Activated T-cell treated with anti-CD3 and anti-CD28 coated beads, Interleukin-2, amount 50 U/mL, for 4 hours (primary cell): ENCODE measurements at regions not wholly inside any gene's neighbourhood (a gene's known extent, or its start where the extent isn't known, plus 50 kb on each side); places are given as distances from the start of the nearest gene placed in this dataset.
"Not testable (repeated sequence)": the region's sequence is repeated elsewhere in the genome, so short reads cannot be mapped to it uniquely, and the experiment has no call there.

Experiments
- ATAC-seq, 2 donors: fragments of 200-7000 bp; cut with Tn5 transposase; one replicate each; pipeline ENCODE4 v1.10.0; 2021
- DNase-seq: peaks from one replicate; pipeline ENCODE4 v3.0.0-alpha.2; 2020
- H3K27me3 Mint-ChIP-seq: one replicate; pipeline ENCODE4 v1.8.0; 2021; ENCODE audit warnings: low read depth, mixed read lengths
- H3K36me3 Mint-ChIP-seq: one replicate; pipeline ENCODE4 v1.8.0; 2022; ENCODE audit warnings: mixed read lengths; ENCODE audit not compliant: insufficient read depth
- H3K4me1 Mint-ChIP-seq: one replicate; pipeline ENCODE4 v1.8.0; 2021; ENCODE audit warnings: low read depth, mixed read lengths
- H3K4me3 Mint-ChIP-seq: one replicate; pipeline ENCODE4 v1.8.0; 2021; ENCODE audit warnings: mild to moderate bottlenecking, moderate library complexity, mixed read lengths
- H3K9me3 Mint-ChIP-seq: one replicate; pipeline ENCODE4 v1.8.0; 2021; ENCODE audit warnings: mixed read lengths

DNA sequence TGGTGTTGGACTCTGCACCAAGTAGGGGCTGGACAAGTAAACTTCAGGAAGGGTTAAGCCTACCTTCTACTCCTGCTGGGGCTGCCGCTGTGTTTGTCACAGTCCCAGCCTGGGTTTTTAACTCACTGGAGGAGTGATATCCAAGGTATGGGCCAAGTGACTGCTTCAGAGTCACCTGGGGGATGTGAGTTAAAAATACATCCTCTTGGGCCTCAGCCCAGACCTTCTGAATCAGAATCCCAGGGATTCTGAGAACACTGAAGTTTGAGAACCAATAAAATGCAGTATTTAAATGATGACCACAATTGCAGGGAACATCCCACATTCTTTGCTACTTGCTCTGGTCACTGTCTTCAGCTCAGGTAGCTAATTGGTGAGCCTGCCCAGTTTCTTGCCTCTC lies 95.1 kb upstream of the DNAH5 start:
- no peak overlapping the region for H3K4me3 Mint-ChIP-seq
- no peaks in the 10 kb centered on the region for H3K36me3 Mint-ChIP-seq
- H3K27me3 Mint-ChIP-seq = peaks cover 3% of the 10 kb centered on the region
- ATAC-seq = no peak
- DNase-seq = no peak
- peaks cover 5% of the 10 kb centered on the region for H3K4me1 Mint-ChIP-seq
- no peaks in the 10 kb centered on the region for H3K9me3 Mint-ChIP-seq

DNA sequence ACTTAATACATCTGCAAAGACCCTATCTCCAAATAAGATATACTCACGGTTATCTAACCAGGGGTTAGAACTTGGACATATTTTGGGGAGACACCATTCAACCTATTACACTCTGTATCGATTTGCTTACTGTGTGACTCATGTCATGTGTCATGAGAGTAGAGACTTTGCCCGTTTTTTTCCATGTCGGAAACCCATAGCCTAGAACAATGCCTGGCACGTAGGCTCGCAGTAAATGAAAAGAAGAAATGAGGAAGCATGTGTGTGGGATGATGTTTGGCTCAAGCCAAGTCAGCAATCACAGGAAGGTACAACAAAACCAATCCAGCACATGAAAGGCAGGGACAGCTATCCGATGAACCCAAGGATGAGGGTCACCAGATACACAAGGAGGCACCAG lies 94.6 kb upstream of the DNAH5 start:
- peaks cover 5% of the 10 kb centered on the region for H3K4me1 Mint-ChIP-seq
- DNase-seq (no peak), ATAC-seq (no peak)
- no peaks in the 10 kb centered on the region for H3K36me3 Mint-ChIP-seq
- H3K27me3 Mint-ChIP-seq = peaks cover 3% of the 10 kb centered on the region
- no peak overlapping the region for H3K4me3 Mint-ChIP-seq
- peaks cover 4% of the 10 kb centered on the region for H3K9me3 Mint-ChIP-seq

DNA sequence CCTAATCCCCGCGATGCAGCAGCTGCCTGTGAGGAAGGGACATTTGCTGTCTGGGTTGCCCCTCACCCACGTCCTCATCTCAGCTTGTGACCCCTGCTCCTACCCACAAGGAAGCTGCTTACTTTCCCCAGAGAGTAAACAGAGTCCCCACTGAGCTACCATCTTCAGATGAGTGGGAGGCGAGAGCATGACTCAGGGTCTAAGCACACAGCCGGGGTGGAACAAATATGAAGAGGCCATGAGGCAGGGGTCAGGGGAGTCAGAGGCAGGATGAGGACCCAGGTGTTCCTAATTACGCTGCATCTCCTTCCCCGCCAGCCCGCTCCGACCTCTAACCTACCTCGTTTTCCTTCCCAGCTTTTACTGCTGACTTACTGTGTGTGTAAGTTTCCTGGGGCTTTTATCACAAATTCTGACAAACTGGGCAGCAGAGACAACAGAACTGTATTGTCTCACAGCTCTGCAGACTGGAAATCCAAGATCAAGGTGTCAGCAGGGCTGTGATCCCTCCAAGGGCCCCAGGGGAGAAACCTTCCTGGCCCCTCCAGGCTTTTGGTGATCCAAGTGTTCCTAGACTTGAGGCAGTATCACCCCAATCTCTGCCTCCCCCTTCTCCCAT lies 94.0 kb upstream of the DNAH5 start:
- H3K4me3 Mint-ChIP-seq = no peak overlapping the region
- no peaks in the 10 kb centered on the region for H3K36me3 Mint-ChIP-seq
- peaks cover 3% of the 10 kb centered on the region for H3K27me3 Mint-ChIP-seq
- H3K4me1 Mint-ChIP-seq = peaks cover 5% of the 10 kb centered on the region
- H3K9me3 Mint-ChIP-seq = peaks cover 4% of the 10 kb centered on the region
- DNase-seq (no peak), ATAC-seq (no peak)

DNA sequence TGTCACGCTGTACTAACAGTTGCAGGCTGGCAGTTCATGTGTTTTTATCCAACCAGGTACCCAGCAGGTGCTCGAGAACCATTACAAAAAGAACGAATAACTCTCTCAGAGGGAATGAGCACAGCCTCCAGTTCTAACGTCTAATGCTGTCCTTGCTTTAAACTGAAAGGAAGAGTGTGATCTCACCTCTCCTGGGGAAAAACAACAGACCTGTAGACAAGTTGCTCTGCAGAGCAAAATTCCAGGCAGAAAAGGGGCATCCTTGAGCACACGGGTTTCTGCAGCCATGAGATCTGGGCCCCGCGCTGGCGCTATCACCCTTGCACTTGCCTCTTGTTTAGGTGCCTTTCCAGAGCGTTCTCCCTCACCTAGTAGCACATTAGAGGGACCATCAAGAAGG lies 92.5 kb upstream of the DNAH5 start:
- Mint-ChIP-seq H3K4me3 (no peak overlapping the region), H3K36me3 (no peaks in the 10 kb centered on the region), H3K27me3 (peaks cover 3% of the 10 kb centered on the region), H3K9me3 (peaks cover 4% of the 10 kb centered on the region), H3K4me1 (peaks cover 5% of the 10 kb centered on the region)
- DNase-seq (no peak), ATAC-seq (no peak)

DNA sequence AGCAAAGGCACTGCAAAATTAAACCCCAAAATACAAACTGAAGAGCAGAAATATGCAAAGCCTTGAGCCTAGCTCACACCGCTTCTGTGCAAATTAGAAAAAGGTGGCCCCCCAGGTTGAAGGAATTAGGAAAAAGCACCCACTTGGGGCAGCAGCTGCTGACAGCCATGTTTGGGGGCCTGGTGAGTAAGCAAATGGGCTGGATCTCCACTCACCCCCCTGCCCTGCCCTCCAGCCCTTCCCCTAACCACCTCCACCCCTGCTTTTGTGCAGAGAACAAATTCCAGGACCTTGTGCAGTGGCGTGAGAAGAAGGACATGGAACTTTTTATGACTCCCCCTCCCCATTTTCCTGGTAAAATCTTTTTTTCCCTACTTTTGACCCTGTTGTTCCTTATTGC lies 92.0 kb upstream of the DNAH5 start:
- DNase-seq = no peak
- Mint-ChIP-seq H3K4me1 (peaks cover 5% of the 10 kb centered on the region), H3K36me3 (no peaks in the 10 kb centered on the region), H3K27me3 (peaks cover 3% of the 10 kb centered on the region), H3K9me3 (peaks cover 4% of the 10 kb centered on the region), H3K4me3 (no peak overlapping the region)
- ATAC-seq = no peak

DNA sequence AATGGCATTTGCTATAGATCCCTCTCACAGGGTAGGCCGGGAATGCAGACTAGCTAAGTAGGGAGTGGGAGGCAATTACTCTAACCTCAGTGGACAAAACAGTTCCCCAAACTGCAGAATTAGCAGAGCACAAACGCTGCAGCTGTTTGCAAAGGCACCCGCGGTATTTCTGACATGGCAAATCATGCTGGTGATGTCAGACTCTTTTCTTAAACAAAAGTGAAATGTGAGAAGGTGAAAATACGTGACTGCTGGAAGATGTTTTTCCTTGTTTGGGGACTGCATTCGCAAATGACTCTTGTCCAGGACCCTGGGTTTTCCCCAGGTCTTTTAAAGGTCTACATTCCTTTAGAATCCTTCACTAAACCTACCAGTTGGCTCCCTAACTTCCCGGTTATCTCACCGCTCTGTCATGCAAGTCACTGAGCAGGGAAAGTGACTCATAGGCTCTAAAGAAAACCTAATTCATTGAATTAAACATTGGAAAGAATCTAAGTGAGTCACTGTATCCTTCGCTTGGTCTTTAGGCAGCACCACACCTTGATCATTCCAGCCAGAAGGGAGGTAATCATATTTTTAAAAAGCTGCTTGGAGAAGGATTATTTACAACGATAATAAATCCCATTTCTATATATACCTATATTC lies 91.5 kb upstream of the DNAH5 start:
- Mint-ChIP-seq H3K4me1 (peaks cover 5% of the 10 kb centered on the region), H3K4me3 (no peak overlapping the region), H3K36me3 (no peaks in the 10 kb centered on the region), H3K9me3 (peaks cover 4% of the 10 kb centered on the region), H3K27me3 (peaks cover 3% of the 10 kb centered on the region)
- ATAC-seq = no peak
- no peak for DNase-seq

DNA sequence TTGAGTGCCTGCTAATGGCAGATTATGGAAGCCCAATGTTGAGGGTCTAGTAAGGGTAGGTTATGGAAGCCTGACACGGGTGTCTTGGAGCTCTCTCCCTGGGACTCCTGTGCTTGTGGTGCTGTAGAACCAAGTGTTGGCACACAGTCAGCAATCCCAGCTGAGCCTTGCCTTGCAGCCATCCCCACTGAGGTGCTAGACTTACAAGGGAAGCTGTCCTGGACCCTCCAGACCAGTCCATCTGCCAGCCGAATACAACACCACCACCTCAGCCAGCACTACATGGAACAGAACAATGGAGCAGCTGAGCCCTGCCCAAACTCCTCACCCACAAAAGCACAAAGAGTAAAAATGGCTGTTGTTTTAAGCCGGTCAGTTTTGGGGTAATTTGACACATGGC lies 90.5 kb upstream of the DNAH5 start:
- H3K9me3 Mint-ChIP-seq = peaks cover 4% of the 10 kb centered on the region
- ATAC-seq = no peak
- no peak overlapping the region for H3K4me3 Mint-ChIP-seq
- H3K27me3 Mint-ChIP-seq = peaks cover 3% of the 10 kb centered on the region
- peaks cover 5% of the 10 kb centered on the region for H3K4me1 Mint-ChIP-seq
- H3K36me3 Mint-ChIP-seq = no peaks in the 10 kb centered on the region
- no peak for DNase-seq

DNA sequence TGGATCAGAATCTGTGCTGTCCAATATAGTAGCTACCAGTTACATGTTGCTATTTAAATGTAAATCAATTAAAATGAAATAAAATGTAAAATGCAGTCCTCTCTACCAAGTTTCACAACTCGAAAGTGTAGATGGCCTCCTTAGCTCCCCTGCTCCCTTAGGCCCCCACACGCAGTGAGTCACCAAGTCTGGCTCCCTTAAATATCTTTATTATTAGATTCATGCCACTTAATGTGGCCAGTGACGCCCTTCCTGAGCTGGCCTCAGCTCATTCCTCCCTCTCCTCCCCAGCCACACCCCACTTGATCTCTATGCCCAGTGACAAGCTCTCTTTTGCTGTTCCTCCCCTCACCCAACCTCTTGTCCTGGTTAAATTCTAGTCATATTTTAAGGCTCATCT lies 88.4 kb upstream of the DNAH5 start:
- peaks cover 4% of the 10 kb centered on the region for H3K9me3 Mint-ChIP-seq
- H3K36me3 Mint-ChIP-seq = no peaks in the 10 kb centered on the region

DNA sequence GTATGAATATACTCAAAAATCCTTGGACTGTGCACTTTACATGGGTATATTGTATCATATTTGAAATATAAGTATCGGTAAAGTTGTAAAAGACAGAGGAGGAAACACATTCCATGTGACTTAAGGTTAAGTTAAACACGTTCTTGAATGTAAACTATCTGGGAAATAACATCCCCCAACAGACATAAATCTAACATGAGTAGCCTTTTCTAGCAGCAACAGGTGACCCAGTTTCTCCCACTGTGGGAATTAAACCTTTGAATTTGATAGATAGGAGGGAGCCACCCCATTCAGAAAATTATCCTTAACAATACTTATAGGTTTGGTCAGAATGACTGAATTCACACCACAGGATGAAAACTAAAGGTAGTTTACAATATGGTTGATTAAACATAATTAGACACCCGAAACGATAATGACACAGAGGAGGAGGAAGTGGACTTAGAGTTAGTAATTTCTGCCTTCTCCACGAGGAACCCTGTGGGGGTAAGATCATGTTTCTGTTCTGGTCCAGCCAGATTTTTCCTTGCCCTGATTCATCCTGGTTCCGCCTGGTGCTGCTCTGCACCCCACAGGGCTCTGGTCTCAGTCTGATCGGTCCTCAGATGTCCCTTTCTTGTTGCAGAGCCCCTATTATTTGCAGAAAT lies 84.6 kb upstream of the DNAH5 start:
- DNase-seq (no peak), ATAC-seq (no peak)
- peaks cover 8% of the 10 kb centered on the region for H3K9me3 Mint-ChIP-seq
- no peaks in the 10 kb centered on the region for H3K36me3 Mint-ChIP-seq
- no peaks in the 10 kb centered on the region for H3K27me3 Mint-ChIP-seq
- H3K4me3 Mint-ChIP-seq = no peak overlapping the region
- no peaks in the 10 kb centered on the region for H3K4me1 Mint-ChIP-seq

More for the DNA sequence above, 88.4 kb upstream of the DNAH5 start:
- DNase-seq (no peak), ATAC-seq (no peak)
- H3K4me1 Mint-ChIP-seq = peaks cover 5% of the 10 kb centered on the region
- H3K27me3 Mint-ChIP-seq = peaks cover 3% of the 10 kb centered on the region
- no peak overlapping the region for H3K4me3 Mint-ChIP-seq

DNA sequence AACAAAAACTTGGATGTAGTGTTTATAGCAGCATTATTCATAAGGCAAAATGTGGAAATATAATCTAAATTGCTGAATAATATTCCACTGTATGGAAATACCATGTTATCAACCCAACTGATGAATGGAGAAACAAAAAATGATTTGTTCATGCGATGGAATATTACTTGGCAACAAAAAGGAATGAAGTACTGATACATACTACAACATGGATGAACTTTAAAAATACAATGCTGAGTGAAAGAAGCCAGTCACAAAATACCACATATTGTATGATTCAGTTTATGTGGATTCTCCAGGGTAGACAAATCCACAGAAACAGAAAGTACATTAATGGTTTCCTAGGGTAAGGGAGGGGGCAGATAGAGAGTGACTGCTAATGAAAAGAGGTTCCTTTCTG lies 83.7 kb upstream of the DNAH5 start:
- H3K4me3 Mint-ChIP-seq = no peak overlapping the region
- H3K4me1 Mint-ChIP-seq = no peaks in the 10 kb centered on the region
- H3K9me3 Mint-ChIP-seq = peaks cover 8% of the 10 kb centered on the region
- DNase-seq (no peak), ATAC-seq (no peak)
- no peaks in the 10 kb centered on the region for H3K36me3 Mint-ChIP-seq
- no peaks in the 10 kb centered on the region for H3K27me3 Mint-ChIP-seq

DNA sequence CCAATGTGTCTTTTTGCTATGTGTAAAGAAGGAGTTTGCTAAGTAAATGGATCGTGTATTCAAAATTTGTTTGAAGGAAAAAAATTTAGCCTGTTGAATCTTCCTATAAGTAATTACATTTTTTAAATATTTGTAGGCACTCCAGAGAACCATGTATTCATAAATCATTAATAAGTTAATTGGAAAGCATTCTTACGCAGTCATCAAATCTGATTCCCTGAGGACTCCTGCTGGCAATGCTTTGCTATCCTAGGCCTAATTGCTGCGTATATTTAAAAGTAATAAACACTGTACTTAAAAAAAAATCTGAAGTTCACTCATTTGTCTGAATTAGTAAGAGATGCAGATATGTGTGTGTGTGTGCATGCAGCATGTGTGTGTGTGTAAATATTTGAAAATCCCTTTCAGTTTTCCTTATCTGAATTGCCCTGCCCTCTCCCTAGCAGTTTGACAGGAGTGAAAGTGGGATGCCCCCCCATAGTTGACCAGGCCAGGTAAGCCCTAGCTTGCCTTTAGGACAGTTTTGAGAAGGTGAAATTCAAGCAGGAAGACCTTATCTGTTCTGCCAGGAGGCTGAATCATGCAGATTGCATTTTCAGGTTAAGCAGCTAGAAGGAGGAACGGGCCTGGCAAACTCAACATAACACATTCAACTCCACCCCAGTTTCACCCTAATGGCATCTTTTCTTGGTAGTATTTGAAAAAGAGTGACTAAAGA lies 81.2 kb upstream of the DNAH5 start:
- Mint-ChIP-seq H3K36me3 (no peaks in the 10 kb centered on the region), H3K4me3 (no peak overlapping the region), H3K4me1 (no peaks in the 10 kb centered on the region), H3K9me3 (peaks cover 8% of the 10 kb centered on the region), H3K27me3 (no peaks in the 10 kb centered on the region)
- ATAC-seq (no peak), DNase-seq (no peak)

DNA sequence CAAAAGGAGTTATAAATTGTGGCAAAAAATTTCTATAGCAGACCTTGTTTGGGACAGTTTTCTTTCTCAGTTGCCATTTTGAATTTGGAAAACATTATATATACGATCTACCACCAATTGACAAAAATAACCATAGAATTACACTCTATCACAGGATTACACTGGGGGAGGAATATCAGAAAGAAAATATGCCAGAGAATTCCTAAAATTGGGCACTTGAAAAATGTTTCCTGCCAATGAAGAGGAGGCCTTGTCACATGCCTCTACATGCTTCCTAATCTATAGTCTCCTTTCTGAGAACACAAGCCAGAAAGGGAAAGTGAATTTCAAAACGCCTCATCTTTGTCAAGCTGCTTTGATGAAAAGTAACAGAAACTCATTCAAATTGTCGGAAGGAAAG lies 78.5 kb upstream of the DNAH5 start:
- no peaks in the 10 kb centered on the region for H3K4me1 Mint-ChIP-seq
- H3K36me3 Mint-ChIP-seq = no peaks in the 10 kb centered on the region
- ATAC-seq (no peak), DNase-seq (no peak)
- H3K27me3 Mint-ChIP-seq = no peaks in the 10 kb centered on the region
- peaks cover 8% of the 10 kb centered on the region for H3K9me3 Mint-ChIP-seq
- H3K4me3 Mint-ChIP-seq = no peak overlapping the region

DNA sequence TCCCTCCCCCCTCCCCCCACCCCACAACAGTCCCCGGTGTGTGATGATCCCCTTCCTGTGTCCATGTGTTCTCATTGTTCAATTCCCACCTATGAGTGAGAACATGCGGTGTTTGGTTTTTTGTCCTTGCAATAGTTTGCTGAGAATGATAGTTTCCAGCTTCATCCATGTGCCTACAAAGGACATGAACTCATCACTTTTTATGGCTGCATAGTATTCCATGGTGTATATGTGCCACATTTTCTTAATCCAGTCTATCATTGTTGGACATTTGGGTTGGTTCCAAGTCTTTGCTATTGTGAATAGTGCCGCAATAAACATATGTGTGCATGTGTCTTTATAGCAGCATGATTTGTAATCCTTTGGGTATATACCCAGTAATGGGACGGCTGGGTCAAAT lies 76.5 kb upstream of the DNAH5 start:
- not testable (repeated sequence) for H3K36me3 Mint-ChIP-seq, H3K4me1 Mint-ChIP-seq, H3K27me3 Mint-ChIP-seq, DNase-seq, ATAC-seq, H3K9me3 Mint-ChIP-seq, H3K4me3 Mint-ChIP-seq

DNA sequence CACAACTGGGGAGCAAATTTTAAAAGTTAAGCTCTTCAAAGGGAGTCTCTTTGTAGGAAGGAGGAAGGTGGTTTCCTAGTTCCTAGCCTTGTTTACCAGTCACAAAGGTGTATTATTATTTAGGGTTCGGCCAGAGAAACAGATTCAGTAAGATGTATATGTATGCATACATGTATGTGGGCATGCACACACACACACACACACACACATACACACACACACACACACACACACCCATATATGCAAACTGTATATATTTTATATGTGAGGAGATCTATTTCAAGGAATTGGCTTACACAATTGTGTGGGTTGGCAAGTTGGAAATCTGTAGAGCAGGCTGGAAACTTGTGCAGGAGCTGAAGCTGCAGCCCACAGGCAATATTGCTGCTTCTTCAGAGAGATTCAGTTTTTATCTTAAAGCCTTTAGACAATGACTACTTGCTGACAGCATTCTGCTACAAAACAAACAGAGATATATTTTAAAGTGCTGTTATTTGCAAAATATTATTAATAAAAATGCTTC lies 75.3 kb upstream of the DNAH5 start:
- Mint-ChIP-seq H3K4me1 (no peaks in the 10 kb centered on the region), H3K4me3 (no peak overlapping the region), H3K36me3 (no peaks in the 10 kb centered on the region), H3K27me3 (no peaks in the 10 kb centered on the region), H3K9me3 (no peaks in the 10 kb centered on the region)
- ATAC-seq (no peak), DNase-seq (no peak)
